HG03108 (cell line): ENCODE measurements at regions not wholly inside any gene's neighbourhood (a gene's known extent, or its start where the extent isn't known, plus 50 kb on each side); places are given as distances from the start of the nearest gene placed in this dataset.

Source experiments
- ATAC-seq: cut with Tn5 transposase; IDR thresholded peaks from one replicate; pipeline ENCODE4 v1.9.1; 2021; ENCODE audit warnings: moderate library complexity; ENCODE audit not compliant: unreplicated experiment

DNA sequence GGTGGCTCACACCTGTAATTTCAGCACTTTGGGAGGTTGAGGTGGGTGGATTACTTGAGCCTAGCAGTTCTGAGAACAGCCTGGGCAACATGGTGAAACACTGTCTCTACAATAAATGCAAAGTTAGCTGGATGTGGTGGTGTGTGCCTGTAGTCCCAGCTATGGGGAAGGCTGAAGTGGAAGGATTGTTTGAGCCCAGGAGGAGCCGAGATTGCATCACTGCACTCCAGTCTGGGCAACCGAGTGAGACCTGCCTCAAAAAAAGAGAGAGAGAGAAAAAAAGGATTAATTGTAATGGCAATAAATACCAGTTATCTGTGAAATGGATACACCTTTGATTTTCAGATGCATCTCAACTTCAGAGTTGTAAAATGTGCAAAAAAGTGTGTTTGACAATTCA lies 58.8 kb downstream of the SPRY1 start:
- ATAC-seq: no peak

- no peak for ATAC-seq
These were observed 65.4 kb downstream of the SPRY1 start for GRCh38 chr4:123462007-123462406.

DNA sequence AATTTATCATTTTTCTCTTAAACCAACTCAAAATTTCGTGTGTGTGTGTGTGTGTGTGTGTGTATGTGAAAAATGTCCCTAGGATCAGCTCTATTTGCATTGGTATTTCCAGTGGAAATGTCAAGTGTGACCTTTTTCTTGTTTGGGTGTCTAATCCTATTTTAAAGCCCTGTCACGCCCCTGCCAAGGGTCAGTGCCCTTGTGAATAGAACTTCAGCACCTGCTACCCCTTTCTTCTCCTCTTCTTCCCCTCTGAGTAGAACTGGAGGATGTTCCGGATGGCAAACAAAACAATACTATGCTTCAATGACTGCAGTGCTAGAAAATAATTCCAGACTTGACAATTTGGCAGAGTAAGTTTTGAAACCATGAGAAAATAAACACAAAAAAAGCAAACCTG lies 67.3 kb downstream of the SPRY1 start:
- no peak for ATAC-seq

DNA sequence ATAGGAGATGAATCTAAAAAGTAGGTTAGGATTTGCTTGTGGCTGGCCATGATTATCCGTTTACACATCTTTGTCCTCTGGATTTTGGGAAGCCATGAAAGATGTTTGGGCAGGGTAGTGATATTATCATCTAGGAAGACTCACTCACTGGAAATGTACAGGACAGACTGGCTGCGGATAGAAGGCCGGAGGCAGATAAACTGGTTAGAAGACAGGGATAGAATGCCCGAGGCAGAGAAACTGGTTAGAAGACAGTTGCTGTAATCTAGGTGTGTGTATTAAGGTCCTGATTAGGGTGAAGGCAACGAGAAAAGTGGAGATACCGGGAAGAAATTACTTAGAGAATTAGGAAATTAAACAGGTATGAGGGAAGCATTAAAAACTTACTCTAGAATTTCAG lies 68.8 kb downstream of the SPRY1 start:
- no peak for ATAC-seq

DNA sequence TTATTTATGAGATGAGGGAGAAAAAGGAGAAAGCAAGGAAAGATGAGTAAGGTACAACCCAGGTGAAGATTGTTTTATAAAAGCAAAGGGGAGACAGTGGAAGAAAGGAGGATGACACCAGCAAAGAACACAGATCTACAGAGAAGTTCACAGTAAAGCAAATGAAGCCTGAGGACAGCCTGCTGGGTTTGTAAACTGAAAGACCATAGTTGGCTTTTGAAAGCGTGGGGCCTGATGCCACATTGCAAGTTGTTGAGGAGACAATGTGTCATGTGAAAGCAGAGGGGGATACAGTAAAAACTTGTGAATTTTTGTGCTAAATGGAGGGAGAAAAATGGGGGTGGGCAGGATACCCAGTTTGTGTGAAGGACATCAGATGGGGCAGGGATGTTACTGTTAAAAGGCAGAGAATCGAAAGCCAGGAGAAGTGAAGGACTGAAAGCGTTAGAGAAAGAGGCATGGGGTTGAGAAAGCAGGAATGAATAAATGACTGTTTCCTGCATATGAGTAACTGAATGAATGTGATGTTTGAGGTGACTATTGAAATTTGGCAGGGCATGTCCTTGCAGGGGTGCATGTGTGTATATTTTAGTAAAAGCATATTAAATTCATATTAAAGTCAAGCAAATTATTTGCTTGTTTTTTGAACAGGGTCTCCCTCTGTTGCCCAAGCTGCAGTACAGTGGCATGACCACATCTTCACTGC lies 69.6 kb downstream of the SPRY1 start:
- ATAC-seq: no peak

DNA sequence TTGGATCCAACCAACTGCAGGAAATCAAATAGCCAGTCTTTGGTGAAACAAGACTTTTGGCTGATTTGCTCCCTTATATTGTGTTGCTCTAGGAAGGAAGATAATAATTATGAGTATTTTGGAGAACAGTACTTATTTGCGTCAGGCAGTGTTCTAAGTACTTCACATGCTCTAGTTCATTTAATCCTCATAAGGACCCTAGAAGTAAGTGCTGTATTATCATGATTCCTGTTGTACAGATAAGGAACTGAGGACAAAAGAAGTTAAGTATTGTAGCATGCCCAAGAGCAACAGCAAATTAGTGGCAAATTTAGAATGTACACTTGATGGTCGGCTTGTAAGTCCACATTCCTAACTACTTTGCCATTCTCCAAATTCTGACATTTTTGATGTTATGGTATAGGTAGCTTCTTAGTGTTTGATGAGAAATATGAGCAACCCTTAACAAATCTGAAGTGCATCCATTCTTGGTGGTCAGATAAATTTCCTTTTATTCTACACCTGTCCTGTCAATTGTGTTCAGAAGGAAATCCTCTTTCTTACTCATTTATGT lies 72.0 kb downstream of the SPRY1 start:
- ATAC-seq: no peak

- no peak for ATAC-seq
These were observed 72.7 kb downstream of the SPRY1 start for GRCh38 chr4:123469245-123469644.

- no peak for ATAC-seq
These were observed 73.1 kb downstream of the SPRY1 start for GRCh38 chr4:123469696-123470095.

GRCh38 chr4:123470640-123471039 lies 74.0 kb downstream of the SPRY1 start:
- no peak for ATAC-seq

- ATAC-seq: no peak
These were observed 75.2 kb downstream of the SPRY1 start for GRCh38 chr4:123471655-123472369.

GRCh38 chr4:123474817-123475216 lies 78.2 kb downstream of the SPRY1 start:
- no peak for ATAC-seq

- ATAC-seq: no peak
These were observed 79.5 kb downstream of the SPRY1 start for GRCh38 chr4:123476089-123476488.

- ATAC-seq: peak; percentile 57
These were observed 81.2 kb downstream of the SPRY1 start for GRCh38 chr4:123477711-123478209.

GRCh38 chr4:123478859-123479345 lies 82.3 kb downstream of the SPRY1 start:
- no peak for ATAC-seq

DNA sequence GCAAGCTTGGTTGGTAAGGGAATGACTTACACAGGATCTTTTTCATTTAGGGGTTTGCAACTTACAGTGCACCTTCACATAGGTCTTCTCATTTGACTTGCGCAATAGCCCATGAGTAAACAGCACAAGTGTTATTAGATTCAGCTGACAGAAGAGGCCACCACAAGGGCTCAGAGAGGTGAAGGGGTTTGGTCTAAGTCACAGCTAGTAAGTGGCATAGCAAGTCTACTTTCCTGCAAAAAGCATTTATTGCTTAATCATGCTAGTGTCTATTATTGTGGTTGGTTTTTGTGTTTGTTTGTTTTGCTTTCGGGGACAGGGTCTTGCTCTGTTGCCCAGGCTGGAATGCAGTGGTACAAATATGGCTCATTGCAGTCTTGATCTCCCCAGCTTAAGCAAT lies 83.3 kb downstream of the SPRY1 start:
- ATAC-seq: no peak

GRCh38 chr4:123480706-123481418 lies 84.3 kb downstream of the SPRY1 start:
- no peak for ATAC-seq

DNA sequence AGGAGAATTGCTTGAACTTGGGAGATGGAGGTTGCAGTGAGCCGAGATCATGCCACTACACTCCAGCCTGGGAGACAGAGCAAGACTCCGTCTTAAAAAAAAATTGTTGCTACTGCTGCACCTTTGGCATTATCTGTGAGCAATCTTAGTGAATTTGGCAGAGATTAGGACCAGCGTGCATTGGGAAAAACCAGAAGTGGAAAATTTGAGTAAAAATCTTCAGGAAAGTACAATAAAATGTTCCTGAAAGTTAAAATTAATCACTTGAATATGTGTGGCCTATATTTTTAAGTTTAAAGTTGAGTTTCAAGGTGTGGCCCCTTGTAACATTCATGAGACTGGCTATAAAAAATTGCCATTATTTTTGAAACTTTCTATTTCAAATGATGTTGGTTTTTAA lies 85.1 kb downstream of the SPRY1 start:
- no peak for ATAC-seq

- ATAC-seq: no peak
These were observed 87.8 kb downstream of the SPRY1 start for GRCh38 chr4:123484291-123484926.

DNA sequence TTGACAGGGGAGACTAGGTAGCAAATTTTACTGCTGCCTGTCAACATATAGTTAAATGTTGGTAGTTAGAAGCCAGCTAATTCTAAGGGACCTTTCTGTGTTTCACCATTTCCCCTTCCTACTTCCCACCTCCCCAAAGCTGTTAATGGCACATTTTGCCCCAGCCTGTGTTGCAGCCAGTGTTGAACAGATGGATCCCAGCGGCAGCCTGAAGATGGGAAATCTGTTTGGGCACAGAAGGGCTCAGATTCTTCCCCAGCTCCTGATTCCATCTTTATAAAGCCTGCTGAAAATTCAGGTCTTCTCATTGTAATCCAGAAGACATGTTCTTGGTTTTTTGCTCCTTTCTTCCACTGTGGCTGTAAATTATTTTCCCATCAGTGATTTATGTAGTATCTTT lies 89.0 kb downstream of the SPRY1 start:
- no peak for ATAC-seq

GRCh38 chr4:123488916-123489315 lies 92.3 kb downstream of the SPRY1 start:
- peak; percentile 84 for ATAC-seq

GRCh38 chr4:123495530-123495929 lies 98.9 kb downstream of the SPRY1 start:
- no peak for ATAC-seq
